Activated CD4-positive, alpha-beta T cell treated with anti-CD3 and anti-CD28 coated beads, Interleukin-10, Interleukin-2, amounts not matched to agents 100 ng/mL and 50 ng/mL, durations not matched to agents 16 hours and 8 hours (primary cell): ENCODE measurements at regions not wholly inside any gene's neighbourhood (a gene's known extent, or its start where the extent isn't known, plus 50 kb on each side); places are given as distances from the start of the nearest gene placed in this dataset.
"Not testable (repeated sequence)": the region's sequence is repeated elsewhere in the genome, so short reads cannot be mapped to it uniquely, and the experiment has no call there.

ENCODE experiments used
- DNase-seq: peaks from one replicate; pipeline ENCODE4 v3.0.0-alpha.2; 2020

DNA sequence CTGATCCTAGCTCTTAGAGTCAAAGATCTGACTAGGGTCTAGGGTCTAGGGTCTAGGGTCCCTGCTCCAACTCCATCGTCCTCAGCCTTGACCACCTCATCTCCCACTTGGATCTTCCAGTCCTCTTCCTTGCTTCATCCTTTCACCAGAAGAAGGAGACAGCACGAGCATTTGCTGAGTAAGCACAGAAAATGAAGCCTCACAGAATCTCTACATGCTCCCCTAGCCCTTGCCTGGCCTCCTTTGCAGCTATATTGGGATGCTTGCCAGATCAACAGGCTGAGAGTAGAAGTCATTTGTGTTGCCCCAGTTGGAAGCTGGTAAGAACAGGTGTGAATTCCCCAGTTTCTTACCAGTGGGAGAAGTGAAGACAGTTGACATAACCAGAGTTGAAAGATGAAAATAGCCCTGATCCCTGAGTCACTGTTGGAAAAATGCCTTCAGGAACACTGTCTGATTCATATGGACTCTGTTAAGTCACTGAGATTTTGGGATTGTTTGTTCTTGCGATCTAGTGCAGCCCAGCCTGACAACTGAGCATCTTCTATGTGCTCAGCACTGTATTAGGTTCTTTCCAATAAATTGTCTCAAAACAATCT, 552.5 kb downstream of the INSC start:
- DNase-seq = no peak

DNA sequence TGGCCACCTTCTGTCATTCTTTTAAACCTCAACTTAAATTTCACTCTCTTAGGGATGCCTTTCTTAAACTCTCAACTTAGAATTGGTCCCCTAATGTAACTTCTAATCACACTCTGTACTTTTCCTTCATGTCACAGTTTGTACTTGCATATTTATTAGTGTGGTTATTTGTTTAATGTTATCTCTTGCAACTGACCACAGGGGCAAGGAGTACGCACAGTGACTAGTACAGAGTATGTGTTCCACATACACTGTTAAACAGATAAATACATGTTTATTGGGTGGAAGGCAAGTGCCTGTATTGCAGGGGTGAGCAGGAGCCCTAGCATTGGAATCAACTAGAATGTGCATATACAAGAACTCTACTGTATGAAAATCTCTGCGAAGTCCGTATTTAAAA, 554.0 kb downstream of the INSC start:
- no peak for DNase-seq

DNA sequence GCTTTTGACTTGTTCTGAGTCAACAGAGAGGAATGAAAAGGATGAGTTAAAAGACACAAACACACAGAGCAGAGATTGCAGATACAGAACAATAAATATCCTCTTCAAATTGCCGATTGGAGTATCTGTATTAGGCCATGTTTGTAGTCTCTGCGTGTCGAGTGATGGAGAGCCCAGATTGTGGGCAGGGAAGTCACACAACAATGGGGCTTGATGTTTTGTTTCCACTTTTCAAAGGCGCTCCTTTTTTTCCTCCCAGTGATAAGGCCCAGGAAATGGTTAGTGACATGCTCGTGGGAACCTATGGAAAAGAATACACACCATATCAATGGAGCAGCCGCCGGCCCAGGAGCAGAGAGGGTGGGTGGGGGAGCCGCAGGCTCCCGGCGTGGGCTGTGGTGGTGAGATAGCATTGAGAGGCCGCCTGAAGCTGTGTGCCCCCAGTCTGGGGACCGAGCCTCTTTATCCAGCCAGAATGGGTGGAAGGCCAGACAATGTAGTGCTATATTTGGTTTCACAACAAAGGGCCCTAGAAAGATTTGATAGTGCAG, 555.9 kb downstream of the INSC start:
- no peak for DNase-seq

DNA sequence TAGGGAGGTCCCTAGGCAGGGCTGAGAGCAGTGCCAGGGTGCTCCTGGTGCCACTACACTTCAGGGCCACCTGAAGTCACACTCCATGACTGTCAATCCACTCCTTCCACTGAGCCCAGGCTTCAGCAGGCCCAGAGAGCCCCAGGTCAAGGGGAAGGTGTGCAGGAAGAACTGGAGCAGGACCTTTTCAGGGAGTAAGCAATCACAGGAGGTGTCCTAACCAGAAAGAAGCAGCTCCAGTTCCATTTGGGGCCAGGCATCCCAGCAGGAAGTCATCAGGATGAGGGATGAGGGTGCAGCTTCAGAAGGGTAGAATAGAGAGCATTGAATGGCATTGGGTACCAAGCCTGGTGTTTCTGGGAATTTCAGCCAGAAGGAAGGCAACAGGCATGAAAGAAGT, 556.5 kb downstream of the INSC start:
- no peak for DNase-seq

GRCh38 chr11:15672825-15673224, 558.1 kb downstream of the INSC start:
- no peak for DNase-seq

DNA sequence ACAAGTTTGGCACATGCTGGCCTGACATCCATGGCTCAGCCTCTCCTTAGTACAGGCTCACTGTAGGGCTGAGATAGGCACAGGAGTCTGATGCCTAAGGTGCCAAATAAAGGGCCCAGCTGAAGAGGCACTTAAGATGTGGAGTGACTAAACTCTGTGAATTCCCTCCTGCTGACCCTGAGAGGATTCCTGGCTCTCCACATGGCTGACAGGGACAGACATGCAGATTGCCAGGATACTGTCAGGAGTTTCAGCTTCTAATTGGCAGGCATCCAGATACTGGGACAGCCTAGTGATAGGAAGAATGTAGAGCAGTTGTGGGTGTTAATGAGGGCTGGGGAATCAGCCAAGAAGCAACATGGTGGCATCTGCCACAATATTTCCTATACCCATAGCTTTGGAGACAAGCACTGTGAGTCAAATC, 558.7 kb downstream of the INSC start:
- DNase-seq = no peak

GRCh38 chr11:15674756-15675155, 560.0 kb downstream of the INSC start:
- DNase-seq = no peak

DNA sequence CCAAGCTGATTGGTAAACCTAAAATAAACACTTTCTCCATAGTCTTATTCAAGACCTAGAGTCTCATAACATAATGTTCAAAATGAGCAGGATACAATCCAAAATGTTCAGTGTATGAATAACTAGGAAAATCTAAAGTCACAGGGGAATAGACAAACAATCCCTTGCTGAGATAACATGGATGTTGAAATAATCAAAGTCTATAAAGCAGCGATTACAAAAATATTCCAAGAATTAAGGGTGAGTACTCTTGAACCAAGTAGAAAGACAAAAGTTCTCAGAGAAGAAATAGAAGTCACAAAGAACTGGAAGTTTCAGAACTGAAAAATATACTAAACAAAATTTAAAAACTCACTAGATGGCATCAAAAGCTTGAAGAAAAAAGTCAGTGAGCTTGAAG, 561.0 kb downstream of the INSC start:
- DNase-seq = no peak

DNA sequence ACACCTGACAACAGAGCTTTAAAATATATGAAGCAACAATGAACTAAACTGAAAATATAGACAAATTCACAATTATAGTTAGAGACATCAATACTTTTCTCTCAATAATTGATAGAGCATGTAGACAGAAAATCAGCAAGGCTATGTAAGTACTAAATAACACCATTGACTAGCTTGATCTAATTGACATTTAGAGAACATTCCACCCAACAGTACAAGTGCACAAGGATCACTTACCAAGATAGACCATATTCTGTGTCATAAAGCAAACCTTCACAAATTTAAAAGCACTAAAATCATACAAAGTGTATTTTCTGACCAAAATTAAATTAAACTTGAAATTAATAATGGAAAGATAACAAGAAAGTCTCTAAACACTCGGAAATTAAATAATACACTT, 562.5 kb downstream of the INSC start:
- DNase-seq = no peak

GRCh38 chr11:15683528-15683927, 568.8 kb downstream of the INSC start:
- DNase-seq = no peak

DNA sequence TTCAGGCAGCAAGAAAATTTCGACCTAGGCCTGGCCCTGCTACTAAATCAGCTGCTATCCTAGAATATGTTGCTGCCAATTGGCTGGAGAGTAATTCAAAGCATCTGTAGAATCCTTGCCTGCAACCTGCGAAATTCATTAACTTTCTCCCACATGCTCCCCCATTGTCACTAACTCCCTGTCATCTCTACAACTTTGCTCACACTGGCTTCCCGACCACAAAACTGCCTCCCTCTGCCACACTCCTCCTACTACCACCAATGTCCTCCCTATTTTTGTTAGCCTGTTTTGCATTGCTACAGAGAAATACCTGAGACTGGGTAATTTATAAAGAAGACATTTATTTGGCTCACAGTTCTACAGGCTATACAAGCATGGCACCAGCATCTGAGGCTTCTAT, 570.6 kb downstream of the INSC start:
- DNase-seq = no peak

- DNase-seq = not testable (repeated sequence)
These were observed 571.5 kb downstream of the INSC start for GRCh38 chr11:15686259-15686658.

DNA sequence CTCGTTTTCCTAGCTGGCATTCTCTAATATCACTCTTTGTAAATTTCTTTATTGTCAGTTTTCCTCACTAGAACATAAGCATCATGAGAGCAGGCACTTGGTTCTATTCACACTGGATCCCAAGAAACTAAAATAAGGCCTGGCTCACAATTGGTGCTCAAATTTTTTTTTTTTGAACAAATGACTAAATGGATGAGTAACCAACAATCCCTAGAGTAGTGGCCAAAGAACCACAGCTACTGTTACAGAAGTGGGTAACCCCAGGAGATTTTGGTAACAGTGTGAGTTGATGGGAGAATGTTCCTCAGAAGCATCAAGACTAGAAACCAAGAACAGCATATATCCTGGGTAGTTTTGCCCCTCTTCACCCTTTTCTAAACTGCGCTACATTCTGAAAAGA, 572.6 kb downstream of the INSC start:
- DNase-seq = no peak

DNA sequence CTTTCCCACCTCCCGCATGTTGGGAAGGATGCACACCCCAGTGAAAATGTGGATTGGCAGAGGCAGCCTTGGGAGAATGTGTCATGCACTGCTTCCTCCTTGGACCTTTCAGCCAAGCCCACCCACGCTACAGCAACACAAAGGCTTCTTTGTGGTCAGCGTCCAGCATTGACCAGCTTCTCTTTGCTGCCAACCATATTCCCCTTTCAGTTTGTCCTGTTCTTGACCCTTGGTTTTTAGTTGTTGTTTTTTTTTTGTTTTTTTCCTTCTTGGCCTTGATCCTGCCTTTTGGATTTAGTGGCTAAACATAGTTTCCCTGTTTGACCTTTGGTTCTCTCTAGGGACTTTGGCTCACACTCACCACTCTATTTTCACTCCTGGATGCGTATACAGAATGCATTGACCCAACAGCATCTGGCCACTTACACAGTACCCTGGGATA, 573.6 kb downstream of the INSC start:
- no peak for DNase-seq

GRCh38 chr11:15690320-15690719, 575.6 kb downstream of the INSC start:
- no peak for DNase-seq

DNA sequence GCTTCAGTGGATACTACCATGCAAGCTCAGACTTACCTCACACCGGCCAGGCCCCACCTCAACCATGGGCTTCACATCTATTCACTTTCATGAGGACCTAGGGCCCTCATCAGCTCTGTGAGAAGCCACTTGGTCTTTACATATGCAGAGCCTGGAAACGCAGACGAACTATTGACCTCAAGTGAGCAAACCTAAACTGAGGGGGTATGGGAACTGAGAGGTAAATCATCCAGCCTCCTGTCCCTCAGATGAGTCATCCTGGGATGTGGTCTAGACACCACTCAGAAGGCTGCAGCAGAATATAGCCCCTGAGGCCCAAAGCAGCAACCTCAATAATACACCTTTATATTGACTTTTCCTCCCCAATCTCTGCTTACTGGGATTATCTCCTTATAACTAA, 578.0 kb downstream of the INSC start:
- no peak for DNase-seq

GRCh38 chr11:15695096-15695721, 580.5 kb downstream of the INSC start:
- DNase-seq = no peak

DNA sequence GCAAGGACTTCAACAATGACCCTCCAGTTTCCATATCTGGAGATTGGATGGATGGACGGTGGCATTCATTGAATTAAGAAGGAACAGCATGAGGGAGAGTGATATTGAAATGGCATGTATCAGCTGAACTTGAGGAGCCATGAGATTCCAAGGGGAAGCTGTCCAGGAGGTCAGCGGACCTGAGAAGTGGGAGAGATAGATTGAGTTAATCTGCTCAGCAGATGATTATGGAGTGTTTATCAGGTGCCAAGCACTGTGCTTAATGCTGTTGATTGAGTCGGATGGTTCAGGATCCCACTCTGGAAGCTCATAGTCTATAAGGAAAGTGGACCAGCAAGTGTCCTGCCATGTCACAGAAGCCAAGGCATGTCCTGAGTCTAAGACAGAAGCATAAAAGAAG, 581.3 kb downstream of the INSC start:
- DNase-seq = no peak

DNA sequence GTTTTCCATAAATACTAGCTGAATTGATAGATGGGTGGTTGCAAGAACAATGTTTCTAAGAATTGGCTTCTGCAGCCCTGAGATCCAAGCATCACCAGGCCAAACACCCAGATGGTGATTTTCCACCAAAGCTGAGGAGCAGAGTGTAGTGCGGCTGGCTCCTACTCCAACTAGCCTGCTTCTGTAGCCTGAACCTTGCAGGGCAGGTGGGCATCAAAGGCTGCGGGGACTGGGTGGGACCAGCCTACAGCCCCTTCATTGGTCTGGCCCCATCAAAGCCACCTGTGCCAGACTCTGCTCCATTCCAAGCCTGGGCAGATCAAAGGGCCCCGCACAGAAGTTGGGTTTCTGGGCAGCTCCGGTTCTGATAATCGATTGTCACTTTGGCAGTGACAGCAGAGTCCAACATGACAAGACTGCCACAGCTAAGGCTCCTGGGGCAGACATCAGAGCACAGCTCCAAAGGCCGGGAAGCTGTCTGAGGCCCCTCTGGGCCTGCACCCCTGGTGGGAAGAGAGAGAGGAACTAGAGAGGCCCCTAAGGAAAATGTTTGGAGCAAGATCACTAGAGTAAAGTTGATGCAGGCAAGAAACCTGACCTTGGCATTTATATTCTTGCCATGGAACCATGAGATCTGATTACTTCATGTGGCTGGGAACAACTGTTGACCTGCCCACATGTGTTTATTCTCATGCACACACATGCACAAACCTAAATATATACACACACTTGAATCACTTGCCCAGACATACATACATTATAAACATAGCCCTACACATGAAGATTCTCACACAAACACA, 582.9 kb downstream of the INSC start:
- DNase-seq = no peak

- DNase-seq = no peak
These were observed 584.1 kb downstream of the INSC start for GRCh38 chr11:15698855-15699254.

DNA sequence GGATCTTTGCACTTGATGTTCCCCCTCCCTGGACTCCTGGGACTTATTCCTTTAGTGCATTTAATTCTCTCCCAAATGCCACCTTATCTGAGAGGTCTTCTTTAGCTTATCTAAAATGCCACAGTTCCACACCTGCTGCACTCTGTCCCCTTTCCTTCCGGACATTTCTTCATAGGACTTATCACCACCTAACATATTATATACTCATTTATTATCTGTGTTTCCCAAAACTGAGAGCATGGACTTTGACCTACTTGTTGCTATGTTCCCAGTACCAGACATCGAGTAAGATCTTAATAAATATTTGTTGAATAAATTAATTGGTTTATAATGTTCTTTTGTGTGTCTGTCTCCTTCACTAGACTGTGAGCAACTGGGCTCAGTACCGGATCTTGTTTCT, 585.3 kb downstream of the INSC start:
- DNase-seq = no peak

DNA sequence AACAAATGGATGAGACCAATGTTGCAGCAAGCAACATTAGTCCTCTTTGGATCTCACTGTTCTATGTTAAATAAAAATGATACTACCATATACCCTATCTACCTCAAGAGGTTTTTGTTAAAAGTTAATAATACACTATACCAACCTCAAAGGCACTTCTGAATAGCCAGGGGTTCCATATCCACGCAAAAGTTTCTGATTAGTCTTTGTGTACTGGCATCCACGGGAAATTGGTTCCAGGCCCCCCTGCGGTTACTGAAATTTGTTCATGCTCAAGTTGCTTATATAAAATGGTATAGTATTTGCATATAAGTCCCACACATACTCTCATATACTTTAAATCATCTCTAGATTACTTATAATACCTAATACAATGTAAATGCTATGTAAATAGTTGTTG, 585.7 kb downstream of the INSC start:
- DNase-seq = no peak

DNA sequence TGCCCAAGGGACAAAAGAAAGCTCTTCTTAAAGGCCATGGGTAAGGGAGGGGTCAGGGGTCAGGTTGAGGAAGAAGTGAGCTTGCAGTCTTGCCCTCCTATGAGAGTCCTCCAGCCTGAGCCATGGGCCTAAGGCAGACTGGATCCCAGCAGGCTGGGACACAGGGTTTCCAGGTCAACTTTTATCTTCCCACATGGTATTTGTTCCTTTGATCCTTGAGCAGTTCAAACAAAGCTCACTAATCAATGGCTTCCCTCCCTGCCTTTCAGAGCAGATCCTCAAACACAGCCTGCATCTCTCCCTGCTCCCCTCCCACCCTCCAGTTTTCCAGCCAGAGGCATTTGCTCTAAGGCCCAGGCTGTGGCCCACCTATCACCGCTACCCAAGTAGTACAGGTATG, 589.3 kb downstream of the INSC start:
- no peak for DNase-seq

DNA sequence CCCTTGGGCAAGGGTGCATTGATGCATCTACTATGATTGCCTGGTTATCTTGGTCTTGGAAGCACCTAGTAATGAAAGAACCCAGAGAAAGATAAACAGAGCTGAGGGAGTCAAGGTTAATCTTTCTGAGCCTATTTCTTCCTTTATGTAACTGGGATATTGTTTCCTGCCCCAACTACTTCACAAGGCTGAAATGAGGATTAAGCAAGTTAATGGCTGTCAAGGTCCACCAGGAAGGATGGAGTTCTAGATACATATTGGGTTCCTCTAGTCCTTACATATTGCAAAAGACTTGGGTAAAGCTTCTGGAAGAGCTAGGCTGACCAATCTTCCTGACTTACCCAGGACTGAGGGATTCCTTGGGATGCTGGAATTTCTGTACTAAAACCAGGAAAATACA, 589.8 kb downstream of the INSC start:
- DNase-seq = no peak
